Mucosa of stomach (tissue), 1 donor: ENCODE measurements at regions not wholly inside any gene's neighbourhood (a gene's known extent, or its start where the extent isn't known, plus 50 kb on each side); places are given as distances from the start of the nearest gene placed in this dataset.

Source experiments
- H3K27me3 ChIP-seq: one replicate; pipeline ENCODE4 v1.7.0; 2013; ENCODE audit warnings: mild to moderate bottlenecking, low read length; ENCODE audit not compliant: control insufficient read depth, insufficient read depth
- H3K36me3 ChIP-seq: one replicate; pipeline ENCODE4 v1.7.0; 2013; ENCODE audit warnings: low read length; ENCODE audit not compliant: control insufficient read depth, insufficient read depth
- H3K4me1 ChIP-seq: one replicate; pipeline ENCODE4 v1.7.0; 2013; ENCODE audit warnings: mild to moderate bottlenecking, low read length; ENCODE audit not compliant: control insufficient read depth, insufficient read depth
- H3K4me3 ChIP-seq: one replicate; pipeline ENCODE4 v1.7.0; 2013; ENCODE audit warnings: low read length
- H3K9ac ChIP-seq: one replicate; pipeline ENCODE4 v1.7.0; 2013; ENCODE audit warnings: mild to moderate bottlenecking, low read length, moderate library complexity
- H3K9me3 ChIP-seq: one replicate; pipeline ENCODE4 v1.7.0; 2013; ENCODE audit warnings: mild to moderate bottlenecking, low read length, moderate library complexity; ENCODE audit not compliant: control insufficient read depth
- donor health status: Pancreatic carcinoma.

DNA sequence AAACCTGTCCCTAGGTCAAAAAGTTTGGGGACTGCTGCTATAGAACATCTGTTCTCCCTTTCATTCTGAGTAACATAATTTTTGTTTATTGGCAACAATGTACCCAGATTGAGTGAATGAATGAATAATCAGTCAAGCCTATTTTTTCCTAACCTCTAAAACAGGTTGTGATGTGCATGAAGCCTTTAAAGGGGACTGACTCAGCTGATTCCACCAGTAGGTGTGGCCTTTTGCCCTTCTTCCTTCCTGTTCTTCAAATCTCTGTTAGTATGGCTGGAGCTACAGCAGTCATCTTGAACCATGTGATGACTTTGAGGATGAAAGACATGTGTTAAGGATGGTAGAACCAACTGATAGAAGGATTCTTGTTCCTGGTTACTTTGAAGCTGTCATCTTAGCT is 476.1 kb downstream of the NUF2 start:
- Histone ChIP-seq H3K4me3 (no peak overlapping the region), H3K4me1 (peaks cover 9% of the 10 kb centered on the region), H3K9me3 (no peaks in the 10 kb centered on the region), H3K36me3 (no peaks in the 10 kb centered on the region), H3K27me3 (no peaks in the 10 kb centered on the region), H3K9ac (no peak overlapping the region)

DNA sequence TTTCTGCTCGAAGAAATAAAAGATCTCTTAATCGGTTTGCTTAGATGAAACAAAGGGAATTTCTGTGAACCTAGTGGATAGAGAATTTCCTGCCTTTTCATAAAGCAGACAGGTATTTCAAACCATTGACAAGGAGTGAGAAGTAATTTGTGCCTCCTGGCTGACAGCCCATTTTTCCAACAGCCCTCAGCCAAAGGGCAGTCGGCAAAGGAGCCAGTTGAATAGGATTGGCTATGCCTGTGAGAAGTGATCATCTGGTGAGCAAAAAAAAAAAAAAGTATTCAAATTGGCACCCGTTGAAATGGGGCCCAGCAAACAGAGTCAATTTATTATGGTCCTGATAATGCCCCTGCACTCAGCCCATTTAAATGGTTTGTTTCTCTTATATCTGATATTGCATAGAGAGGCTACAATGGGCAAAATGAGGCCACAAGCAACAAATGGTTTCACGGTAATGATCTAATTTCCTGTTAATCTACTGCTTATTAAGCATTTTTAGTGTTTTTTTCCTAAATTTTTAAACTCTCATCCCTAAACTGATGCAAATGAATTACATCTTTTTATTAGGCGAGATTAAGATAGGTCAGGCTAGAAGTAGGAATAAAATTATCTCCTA is 477.5 kb downstream of the NUF2 start:
- peaks cover 9% of the 10 kb centered on the region for H3K4me1 ChIP-seq
- H3K27me3 ChIP-seq = no peaks in the 10 kb centered on the region
- no peaks in the 10 kb centered on the region for H3K36me3 ChIP-seq
- no peak overlapping the region for H3K4me3 ChIP-seq
- no peaks in the 10 kb centered on the region for H3K9me3 ChIP-seq
- H3K9ac ChIP-seq = no peak overlapping the region

DNA sequence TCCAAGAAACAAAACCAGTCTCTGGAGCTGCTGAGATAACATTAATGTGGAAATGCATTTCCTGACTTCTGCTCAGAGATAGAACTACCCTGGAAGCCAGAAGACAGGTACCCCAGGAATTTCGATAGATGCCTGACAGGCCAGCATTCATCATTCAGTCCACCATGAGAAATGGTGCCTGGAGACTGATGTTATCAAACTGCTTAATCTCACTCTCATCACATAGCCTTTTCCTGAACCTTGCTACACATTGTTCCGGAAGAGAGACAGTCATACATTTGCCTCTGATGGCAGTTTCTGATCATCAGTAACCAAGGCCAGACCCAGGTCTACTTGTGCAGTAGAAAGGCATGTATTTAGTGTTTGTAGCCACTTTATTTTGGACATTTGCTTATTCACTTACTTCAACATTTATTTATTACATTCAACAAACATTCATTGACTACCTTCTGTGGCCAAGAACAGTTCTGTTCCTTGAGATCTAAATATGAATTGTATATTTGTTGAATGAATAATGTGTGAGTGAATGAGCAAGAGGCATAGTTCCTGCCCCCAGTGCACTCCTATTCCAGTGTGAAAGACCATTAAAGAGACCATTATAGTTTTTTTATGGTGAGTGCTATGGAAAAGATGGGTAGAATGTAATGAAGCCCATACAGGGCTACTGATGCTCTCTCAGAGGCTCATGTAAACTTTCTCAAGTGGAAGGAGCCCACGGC is 485.7 kb downstream of the NUF2 start:
- H3K4me3 ChIP-seq = no peak overlapping the region
- H3K27me3 ChIP-seq = no peaks in the 10 kb centered on the region
- H3K4me1 ChIP-seq = no peaks in the 10 kb centered on the region
- no peaks in the 10 kb centered on the region for H3K36me3 ChIP-seq
- H3K9me3 ChIP-seq = no peaks in the 10 kb centered on the region
- no peak overlapping the region for H3K9ac ChIP-seq

DNA sequence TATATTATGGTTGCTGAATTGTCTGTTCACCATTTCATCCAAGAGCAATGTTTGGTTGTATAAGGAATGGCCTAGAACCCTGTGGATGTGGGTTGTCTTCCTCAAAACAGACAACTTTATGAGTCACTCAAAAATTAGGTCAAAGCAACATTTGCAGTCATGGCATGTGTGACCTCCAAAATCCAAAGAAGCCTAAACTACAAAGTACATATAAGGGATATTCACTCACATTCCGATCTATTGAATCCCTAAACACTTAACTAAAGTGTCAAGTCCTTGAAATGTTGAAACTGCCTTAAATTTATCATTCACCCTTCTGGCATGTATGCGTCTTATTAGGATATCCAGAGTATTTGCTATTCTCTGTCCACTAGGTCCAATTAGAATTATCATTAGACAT is 491.5 kb downstream of the NUF2 start:
- Histone ChIP-seq H3K9me3 (no peaks in the 10 kb centered on the region), H3K4me1 (no peaks in the 10 kb centered on the region), H3K4me3 (no peak overlapping the region), H3K36me3 (no peaks in the 10 kb centered on the region), H3K27me3 (no peaks in the 10 kb centered on the region), H3K9ac (no peak overlapping the region)

DNA sequence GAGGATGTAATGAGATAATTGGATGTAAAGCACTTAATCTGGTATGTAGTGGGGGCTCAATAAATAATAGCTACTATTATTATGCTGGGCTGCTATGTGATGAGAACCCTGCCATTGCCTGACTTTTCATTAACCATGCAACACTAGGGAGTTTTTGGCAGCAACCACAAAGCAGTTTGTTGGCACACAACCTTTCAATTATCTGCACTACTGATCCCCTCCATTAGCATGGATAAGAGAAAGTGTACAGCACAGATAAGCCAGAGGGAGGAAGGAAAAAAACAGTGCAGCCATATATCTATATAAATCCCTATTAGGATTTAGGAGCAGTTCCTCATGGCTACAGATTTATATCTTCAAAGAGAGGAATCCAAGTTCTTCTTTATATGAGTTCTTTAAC is 498.5 kb downstream of the NUF2 start:
- Histone ChIP-seq H3K27me3 (no peaks in the 10 kb centered on the region), H3K4me1 (no peaks in the 10 kb centered on the region), H3K4me3 (no peak overlapping the region)

DNA sequence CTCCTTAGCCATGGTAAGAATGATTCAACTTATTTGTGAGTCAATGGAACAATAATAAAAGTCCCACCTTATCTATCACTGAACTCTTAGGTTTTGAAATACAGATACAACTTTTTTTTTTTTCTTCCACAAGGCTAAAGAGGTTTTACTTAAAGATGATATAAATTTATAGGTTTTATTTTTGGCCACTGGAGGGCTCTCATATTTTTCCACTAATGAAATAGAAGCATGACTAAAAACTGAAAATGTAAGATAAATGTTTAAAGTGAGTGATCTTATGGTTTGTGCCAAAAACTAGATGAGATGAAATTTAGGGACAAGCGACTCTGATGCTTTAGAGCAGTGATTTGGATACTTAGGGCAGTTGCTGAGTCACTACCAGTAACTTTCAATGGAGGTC is 499.0 kb downstream of the NUF2 start:
- H3K9ac ChIP-seq = no peak overlapping the region
- H3K27me3 ChIP-seq = no peaks in the 10 kb centered on the region
- H3K4me3 ChIP-seq = no peak overlapping the region
- no peaks in the 10 kb centered on the region for H3K36me3 ChIP-seq
- no peaks in the 10 kb centered on the region for H3K4me1 ChIP-seq
- no peaks in the 10 kb centered on the region for H3K9me3 ChIP-seq

More for the DNA sequence above, 498.5 kb downstream of the NUF2 start:
- Histone ChIP-seq H3K36me3 (no peaks in the 10 kb centered on the region), H3K9me3 (no peaks in the 10 kb centered on the region), H3K9ac (no peak overlapping the region)

DNA sequence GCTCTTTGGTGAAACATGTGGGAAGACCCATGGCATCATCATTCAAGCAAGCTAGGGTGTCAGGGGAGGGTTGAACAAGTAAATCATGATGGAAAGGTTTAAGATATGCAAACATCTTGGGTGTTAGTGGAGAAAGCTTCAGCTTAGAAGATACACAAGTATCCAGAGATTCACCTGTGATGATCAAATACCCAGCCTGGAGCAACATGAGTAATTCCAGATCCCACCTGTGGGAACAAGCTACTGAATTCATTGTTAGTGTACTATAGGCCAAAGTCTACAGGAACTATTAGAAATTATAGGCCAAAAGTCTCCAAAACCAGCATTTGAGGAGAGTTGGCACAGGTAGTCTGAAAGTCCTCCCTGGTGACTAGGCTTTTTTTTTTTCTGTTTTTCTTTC is 499.9 kb downstream of the NUF2 start:
- no peak overlapping the region for H3K9ac ChIP-seq
- no peak overlapping the region for H3K4me3 ChIP-seq
- H3K27me3 ChIP-seq = no peaks in the 10 kb centered on the region
- H3K4me1 ChIP-seq = peaks cover 6% of the 10 kb centered on the region
- no peaks in the 10 kb centered on the region for H3K9me3 ChIP-seq
- H3K36me3 ChIP-seq = no peaks in the 10 kb centered on the region

DNA sequence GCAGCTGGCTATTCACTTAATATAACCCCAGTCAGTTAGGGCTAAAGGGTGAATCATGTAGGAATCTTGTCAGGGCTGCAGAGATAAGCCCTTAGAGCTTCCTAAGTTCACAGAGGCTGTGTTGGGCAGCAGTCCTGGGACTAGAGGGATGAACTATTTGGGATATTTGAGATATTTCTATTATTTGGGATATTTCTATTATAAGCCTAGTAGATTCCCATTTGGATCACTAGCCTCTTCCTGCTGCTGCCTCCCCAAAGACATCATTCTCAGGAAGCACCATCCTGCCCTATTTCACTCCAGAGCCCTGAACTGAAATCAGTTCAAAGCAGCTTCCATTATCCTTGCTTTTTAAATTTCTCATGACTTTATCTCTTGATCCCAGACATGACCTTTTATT is 501.3 kb downstream of the NUF2 start:
- no peaks in the 10 kb centered on the region for H3K27me3 ChIP-seq
- peaks cover 9% of the 10 kb centered on the region for H3K4me1 ChIP-seq

DNA sequence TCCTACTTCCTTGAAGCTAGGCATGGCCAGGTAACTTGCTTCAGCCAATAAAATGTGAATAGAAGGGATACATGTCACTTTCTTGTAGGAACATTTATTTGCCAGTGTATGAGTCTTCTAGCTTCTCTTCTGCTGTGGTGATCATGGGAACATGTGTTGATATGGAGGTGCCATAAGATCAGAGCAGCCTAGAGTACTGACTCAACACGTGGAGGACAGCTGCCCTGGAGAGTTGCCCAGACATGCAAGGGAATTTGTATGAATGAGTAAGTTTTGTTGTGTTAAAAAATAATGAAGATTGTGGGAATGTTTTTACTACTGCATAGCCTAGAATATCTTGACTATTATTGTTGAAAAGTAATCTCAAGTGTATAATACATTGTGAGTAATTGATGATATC is 502.3 kb downstream of the NUF2 start:
- no peak overlapping the region for H3K9ac ChIP-seq
- no peak overlapping the region for H3K4me3 ChIP-seq
- H3K36me3 ChIP-seq = no peaks in the 10 kb centered on the region
- no peaks in the 10 kb centered on the region for H3K9me3 ChIP-seq
- H3K4me1 ChIP-seq = peaks cover 9% of the 10 kb centered on the region
- no peaks in the 10 kb centered on the region for H3K27me3 ChIP-seq

More for the DNA sequence above, 501.3 kb downstream of the NUF2 start:
- Histone ChIP-seq H3K9ac (no peak overlapping the region), H3K9me3 (no peaks in the 10 kb centered on the region), H3K4me3 (no peak overlapping the region), H3K36me3 (no peaks in the 10 kb centered on the region)

DNA sequence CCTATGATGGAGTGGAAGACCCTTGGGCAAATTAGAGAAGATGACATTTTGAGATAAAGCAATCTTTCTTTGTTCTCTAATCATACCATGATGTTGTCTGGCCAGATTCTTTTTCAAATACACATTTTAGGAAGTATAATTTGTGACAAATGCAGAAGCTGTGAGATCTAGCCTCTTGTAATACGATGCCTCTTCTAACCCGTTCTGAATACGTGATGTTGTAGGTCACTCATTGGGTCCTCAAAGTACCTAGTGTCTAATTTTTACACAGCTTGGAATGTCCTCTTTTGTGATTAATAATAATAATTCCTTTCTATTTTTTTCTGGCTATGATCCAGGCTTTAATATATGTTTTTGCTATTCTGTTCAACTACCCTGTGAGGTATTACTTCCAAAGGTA is 502.7 kb downstream of the NUF2 start:
- no peaks in the 10 kb centered on the region for H3K36me3 ChIP-seq
- no peaks in the 10 kb centered on the region for H3K27me3 ChIP-seq
- H3K9me3 ChIP-seq = no peaks in the 10 kb centered on the region
- H3K9ac ChIP-seq = no peak overlapping the region
- no peak overlapping the region for H3K4me3 ChIP-seq
- H3K4me1 ChIP-seq = peaks cover 9% of the 10 kb centered on the region

DNA sequence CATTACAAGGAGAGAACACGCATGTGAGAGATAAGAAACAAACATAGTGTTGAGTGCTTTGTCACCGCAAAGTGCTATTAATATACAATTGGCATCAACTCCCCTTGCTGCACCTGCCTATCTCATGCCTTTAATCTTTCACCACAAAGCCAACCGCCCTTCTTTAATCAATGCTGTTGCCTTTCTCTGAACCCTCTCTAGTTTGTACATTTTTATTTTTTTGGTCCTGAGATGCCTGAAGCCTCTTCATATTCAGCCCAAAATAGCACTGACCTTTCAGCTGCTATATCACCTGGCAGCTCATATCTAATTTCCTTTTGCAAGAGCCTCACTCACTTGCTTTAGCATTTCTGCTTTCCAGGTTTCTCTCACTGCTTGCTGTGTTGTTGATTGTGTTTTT is 504.7 kb downstream of the NUF2 start:
- Histone ChIP-seq H3K4me3 (no peak overlapping the region), H3K9ac (no peak overlapping the region)

DNA sequence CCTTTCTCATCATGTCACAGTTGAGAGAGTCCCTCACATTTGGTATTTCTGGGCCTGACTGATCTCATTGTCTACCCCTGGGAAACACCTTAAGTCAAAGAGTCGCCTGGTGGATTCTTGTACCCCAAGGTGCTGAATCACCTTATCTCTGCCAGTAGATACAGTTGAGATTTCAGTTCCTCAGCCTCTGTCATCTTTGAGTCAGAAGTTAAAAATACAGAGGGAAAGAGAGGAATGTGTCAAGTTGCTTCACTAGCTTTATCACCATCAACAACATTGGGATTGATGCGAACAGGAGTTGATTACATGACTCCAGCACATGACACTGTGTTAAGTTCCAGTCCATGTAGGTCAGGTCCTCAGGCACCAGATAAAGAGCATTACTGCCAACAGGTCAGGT is 513.0 kb downstream of the NUF2 start:
- Histone ChIP-seq H3K4me3 (no peak overlapping the region), H3K9me3 (no peaks in the 10 kb centered on the region), H3K36me3 (no peaks in the 10 kb centered on the region), H3K27me3 (no peaks in the 10 kb centered on the region), H3K9ac (no peak overlapping the region), H3K4me1 (no peaks in the 10 kb centered on the region)

More for the DNA sequence above, 504.7 kb downstream of the NUF2 start:
- H3K4me1 ChIP-seq = peaks cover 9% of the 10 kb centered on the region
- H3K9me3 ChIP-seq = no peaks in the 10 kb centered on the region
- no peaks in the 10 kb centered on the region for H3K27me3 ChIP-seq
- no peaks in the 10 kb centered on the region for H3K36me3 ChIP-seq
